ENCODE measurements at regions not wholly inside any gene's neighbourhood (a gene's known extent, or its start where the extent isn't known, plus 50 kb on each side); places are given as distances from the start of the nearest gene placed in this dataset.

DNA sequence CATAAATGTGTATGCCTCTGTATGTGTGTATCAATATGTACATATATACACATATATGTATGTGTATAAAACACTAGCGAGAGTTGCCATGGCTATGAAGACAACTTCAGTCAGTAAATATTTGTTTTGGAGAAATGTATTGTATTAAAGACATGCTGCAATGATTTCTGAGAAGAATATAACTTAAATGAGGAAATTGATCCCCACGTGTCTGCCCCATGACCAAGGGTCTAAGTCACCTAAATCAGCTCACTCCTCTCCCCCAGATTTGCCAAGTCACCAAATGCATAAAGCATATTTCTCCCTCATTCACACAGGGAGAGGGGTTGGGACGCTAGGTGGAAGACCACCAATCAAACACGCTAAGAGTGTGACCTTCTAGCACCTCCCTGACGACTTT is 58.3 kb upstream of the LYST start:
- DNase-seq, result no peak

DNA sequence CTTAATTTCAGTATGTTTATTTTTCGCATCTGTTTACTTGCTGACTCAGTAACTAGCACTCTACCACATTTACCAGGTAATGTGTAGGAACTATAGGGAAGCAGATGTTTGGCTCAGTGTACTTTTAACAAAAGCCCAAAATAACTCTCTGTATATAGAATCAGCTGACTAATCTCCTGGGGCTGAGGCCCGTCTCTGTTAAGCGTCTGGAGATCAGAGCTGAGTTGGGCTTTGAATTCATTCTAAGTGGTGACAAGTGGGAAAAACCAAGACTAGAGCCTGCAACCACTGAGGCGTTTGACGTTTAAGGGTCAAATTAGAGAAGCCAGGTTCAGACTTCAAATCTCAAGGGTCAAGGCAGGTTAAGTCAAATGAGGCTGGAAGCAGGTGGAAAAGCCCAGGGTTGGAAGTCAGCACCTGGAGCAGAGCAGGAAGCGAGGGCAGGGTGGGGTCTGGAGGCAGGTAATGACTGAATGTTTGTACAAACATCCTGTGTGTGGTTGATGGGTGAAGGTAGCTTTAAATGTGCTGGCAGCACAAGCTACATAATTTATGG is 56.8 kb upstream of the LYST start:
- peak; percentile 62 for DNase-seq

DNA sequence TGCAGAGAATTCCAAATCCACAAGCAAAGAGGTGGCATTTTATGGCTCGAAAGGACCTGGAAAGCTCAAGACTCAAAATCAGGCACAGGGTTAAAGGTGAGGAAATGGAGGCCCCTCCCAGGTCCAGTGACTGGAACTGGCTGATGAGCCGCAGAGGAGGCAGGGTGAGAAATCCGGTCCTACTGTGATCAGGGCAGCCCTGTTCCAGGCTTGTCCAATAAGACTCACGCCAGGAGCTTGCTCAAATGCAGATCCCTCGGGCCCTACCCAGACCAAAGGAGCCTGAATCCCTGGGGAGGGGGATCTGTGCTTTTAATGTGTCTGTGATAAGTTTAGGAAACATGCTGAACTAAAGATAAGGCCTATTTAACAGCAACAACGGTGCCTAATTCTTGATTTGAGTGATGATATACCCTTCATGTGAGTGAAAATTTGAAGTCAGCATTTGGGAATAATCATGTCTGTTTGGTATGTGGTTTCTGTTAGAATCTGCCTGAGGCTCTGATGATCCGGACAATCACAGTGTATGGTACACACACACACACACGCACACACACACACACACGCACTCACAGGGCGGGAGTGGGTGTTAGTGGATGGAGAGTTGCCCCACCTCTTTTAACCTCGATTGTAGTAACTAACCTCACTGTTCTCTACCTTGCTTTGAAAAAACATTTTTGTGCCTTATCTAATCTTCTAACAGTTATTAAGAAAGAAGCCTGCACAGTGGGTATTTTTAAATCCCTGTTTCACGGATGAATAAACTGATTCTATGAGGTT is 54.1 kb upstream of the LYST start:
- no peak for DNase-seq

DNA sequence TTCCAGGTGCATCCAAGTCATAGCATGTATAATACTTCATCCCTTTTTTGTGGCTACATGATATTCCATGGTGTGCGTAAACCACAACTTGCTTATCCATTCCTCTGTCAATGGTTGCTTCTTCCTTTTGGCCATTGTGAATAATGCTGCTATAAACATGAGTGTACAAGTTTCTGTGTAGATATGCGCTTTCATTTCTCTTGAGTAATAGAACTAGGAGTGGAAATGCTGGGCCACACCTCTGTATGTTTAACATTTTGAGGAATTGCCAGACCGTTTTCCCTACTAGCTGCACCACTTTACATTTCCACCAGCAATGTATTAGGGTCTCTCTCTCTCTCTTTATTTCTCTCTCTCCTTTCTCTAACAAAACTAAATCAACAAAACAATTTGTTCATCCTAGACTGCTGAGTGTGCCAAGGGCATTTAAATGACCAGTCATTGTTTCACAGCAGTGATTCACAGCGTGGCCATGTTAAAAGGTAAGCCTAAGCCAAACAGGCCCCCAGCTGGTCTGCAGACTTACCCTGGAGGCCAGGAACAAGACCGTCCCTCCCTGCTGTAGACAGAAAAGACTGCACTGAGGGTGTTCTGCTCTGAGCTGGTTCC is 53.2 kb upstream of the LYST start:
- no peak for DNase-seq

DNA sequence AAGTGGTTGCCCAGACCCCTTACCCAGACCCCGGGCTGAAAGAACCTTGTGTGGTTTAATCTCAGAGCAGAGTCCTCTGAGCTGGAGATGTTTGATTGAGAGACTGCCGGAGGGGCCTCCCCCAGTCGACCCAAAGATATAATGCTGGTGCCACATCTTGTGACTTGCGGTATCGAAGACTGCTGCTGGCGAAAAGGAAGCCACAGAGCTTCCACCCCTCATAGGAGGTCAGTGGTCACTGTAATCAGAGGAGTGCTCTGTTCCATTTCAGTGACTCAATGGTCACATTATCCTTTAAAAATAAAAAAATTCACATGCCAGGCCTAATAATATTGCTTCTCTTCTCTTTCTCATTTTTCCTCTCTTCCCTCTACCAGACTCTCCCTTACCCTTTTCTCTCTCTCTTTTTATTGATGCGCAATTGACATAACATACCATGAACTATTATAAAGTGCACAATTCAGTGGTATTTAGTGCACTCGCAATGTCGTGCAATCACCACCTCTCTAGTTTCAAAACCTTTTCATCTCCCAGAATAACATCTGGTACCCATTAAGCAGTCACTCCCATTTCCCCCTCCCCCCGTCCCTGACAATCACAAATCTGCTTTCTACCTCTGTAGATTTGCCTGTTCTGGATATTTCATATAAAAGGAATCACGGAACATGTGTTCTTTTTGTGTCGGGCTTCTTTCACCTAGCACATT is 52.6 kb upstream of the LYST start:
- no peak for DNase-seq

DNA sequence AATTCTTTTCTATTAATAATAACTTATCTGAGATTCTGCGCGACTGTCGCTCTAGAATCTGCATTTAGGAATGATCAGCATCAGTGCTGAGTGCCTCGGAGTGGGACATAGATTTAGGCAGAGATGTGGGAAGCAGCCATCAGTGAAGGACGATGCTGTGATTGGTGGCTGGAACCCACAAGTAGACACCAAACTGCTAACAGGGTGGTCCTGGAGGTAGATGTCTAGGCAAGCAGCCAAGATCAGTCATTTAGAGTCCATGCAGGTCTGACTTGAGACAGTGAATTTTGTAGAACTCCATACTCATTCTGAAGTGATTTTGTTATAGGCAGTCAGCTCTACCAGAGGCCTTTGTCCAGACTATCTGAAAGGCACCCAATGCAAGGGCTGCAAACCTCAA is 51.8 kb upstream of the LYST start:
- no peak for DNase-seq

DNA sequence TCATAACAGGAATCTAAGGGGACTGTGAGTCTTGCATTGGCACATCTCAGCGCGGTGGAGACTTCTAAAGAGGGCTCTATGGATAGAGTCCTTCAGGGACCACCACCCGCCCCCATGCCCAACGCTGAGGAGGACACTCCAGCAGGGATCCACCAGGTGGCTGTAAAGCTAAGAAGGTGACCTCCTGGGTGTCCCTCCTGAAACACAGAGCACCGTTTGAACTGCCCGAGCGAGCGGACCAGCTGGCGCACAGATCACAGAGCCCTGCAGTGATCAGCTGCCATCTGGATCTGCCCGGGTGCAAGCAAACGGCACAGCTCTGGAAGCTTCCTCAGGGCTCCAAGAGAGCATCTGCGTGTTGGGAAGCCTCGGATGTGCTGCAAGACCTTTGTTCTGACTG is 51.3 kb upstream of the LYST start:
- no peak for DNase-seq

DNA sequence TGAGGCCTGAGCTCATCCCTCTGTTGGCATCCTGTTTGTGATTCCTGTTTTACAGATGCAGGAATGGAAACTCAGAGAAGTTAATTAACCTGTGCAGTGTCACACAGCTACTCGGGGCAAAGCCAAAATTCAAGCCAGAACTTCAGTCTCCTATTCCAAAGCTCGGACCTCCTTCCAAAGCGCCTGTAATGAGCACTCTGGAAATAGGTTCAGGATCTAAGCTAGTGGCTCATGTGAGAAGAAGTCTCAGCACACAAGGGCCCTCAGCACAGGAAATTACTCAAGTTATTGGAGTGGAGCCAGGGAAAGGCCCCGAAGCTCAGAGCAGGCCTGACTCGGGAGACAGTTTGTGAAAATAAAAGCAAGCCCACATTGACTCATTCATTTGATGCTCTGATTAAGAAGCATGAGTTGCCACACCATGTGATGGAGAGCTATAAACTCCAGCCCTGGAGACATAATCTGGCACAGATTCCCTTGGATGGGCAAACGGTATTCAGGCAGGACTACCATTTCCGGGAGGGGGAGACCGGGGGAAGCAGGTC is 50.6 kb upstream of the LYST start:
- DNase-seq, result no peak
